GM12891 (cell line): ENCODE measurements at regions not wholly inside any gene's neighbourhood (a gene's known extent, or its start where the extent isn't known, plus 50 kb on each side); places are given as distances from the start of the nearest gene placed in this dataset.

Experiments used
- PAX5 ChIP-seq: IDR thresholded peaks from 2 replicates; pipeline ENCODE4 v1.6.1; 2011; ENCODE audit warnings: low read length, moderate library complexity, mild to moderate bottlenecking; ENCODE audit not compliant: insufficient read depth, severe bottlenecking
- POLR2A ChIP-seq: IDR thresholded peaks from 2 replicates; pipeline ENCODE4 v1.6.1; 2011; ENCODE audit warnings: low read depth, low read length, control low read depth
- POLR2AphosphoS5 ChIP-seq: IDR thresholded peaks from 2 replicates; pipeline ENCODE4 v1.6.1; 2011; ENCODE audit warnings: low read depth, low read length, control low read depth
- POU2F2 ChIP-seq: IDR thresholded peaks from 2 replicates; pipeline ENCODE4 v1.6.1; 2011; ENCODE audit warnings: low read depth, mild to moderate bottlenecking, control low read depth, low read length, moderate library complexity
- SPI1 ChIP-seq: IDR thresholded peaks from 2 replicates; pipeline ENCODE4 v1.6.1; 2011; ENCODE audit warnings: low read depth, low read length, control low read depth
- TAF1 ChIP-seq: IDR thresholded peaks from 2 replicates; pipeline ENCODE4 v1.6.1; 2011; ENCODE audit warnings: low read depth, low read length, control low read depth

DNA sequence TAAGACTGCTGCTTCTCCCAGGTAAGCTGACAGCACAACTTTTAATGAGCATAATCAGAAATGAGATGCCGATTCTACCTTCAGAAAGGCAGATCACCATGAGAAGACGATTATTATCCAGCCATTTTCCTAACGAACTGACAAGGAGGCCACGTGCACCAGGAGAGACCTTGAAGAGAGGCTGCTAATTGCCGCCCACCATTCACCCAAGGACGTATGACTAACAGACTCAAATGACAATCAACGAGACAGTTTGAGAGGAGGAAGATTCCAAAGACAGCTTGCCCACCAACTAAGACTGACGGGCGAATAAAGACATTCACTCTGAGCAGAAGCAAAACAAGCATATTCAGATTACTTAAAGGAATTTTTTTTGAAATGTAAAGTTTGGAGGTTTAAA, 301.9 kb upstream of the TAC1 start:
- TF ChIP-seq POLR2A (no peak), POLR2AphosphoS5 (no peak), POU2F2 (no peak), SPI1 (no peak), TAF1 (no peak), PAX5 (no peak)
